ENCODE measurements at regions not wholly inside any gene's neighbourhood (a gene's known extent, or its start where the extent isn't known, plus 50 kb on each side); places are given as distances from the start of the nearest gene placed in this dataset.

DNA sequence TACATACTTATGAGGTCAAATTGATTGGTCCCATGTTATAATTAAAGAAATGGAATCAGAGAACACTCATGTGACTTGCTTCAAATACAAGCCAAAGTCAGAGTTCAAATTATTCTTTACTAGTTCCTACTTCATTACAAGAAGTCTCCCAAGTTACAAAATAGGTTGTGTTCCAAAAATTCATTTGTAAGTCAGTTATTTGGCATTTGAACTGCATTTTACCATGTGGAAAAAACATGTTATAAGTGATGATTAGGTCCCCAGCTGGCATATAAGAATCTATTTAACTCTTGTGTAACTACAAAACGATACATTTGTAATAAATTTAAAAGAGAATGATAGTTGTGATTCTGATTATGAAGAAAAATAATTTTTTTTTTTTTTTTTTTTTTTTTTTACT, 124.1 kb downstream of the DISP1 start:
- no peak overlapping the region for H2AFZ ChIP-seq
- H3K27me3 ChIP-seq (ENCODE audit: insufficient read depth, low read depth) = no peaks in the 10 kb centered on the region
- H3K36me3 ChIP-seq (ENCODE audit: low read depth) = no peaks in the 10 kb centered on the region
- ChIA-PET POLR2A (ENCODE audit: unreplicated experiment) (no interaction called here), CTCF (no interaction called here)
- no peaks in the 10 kb centered on the region for H4K20me1 ChIP-seq (ENCODE audit: insufficient read depth)
- H3K27ac ChIP-seq = no peak overlapping the region
- H3K4me1 ChIP-seq (replicated peaks; ENCODE audit: insufficient read depth) = no peaks in the 10 kb centered on the region
- no peaks in the 10 kb centered on the region for H3K79me2 ChIP-seq (ENCODE audit: low read depth)
- no peak for DNase-seq
- BruUV-seq (replicated peaks) = no TSS peak
- no peak overlapping the region for H3K4me3 ChIP-seq
- no peak overlapping the region for H3K4me2 ChIP-seq
- no peaks in the 10 kb centered on the region for H3K9me3 ChIP-seq (ENCODE audit: insufficient read depth, low read depth)
- intact Hi-C loops (cut with micrococcal nuclease; ENCODE audit: unreplicated experiment) = no loop called here
- no peaks in the 10 kb centered on the region for H3K9me2 ChIP-seq (ENCODE audit: insufficient read depth)
- no peaks in the 10 kb centered on the region for H3F3A ChIP-seq (ENCODE audit: insufficient read depth, low read depth)
- TF ChIP-seq, protein P1, sequence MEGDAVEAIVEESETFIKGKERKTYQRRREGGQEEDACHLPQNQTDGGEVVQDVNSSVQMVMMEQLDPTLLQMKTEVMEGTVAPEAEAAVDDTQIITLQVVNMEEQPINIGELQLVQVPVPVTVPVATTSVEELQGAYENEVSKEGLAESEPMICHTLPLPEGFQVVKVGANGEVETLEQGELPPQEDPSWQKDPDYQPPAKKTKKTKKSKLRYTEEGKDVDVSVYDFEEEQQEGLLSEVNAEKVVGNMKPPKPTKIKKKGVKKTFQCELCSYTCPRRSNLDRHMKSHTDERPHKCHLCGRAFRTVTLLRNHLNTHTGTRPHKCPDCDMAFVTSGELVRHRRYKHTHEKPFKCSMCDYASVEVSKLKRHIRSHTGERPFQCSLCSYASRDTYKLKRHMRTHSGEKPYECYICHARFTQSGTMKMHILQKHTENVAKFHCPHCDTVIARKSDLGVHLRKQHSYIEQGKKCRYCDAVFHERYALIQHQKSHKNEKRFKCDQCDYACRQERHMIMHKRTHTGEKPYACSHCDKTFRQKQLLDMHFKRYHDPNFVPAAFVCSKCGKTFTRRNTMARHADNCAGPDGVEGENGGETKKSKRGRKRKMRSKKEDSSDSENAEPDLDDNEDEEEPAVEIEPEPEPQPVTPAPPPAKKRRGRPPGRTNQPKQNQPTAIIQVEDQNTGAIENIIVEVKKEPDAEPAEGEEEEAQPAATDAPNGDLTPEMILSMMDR (conservative IDR thresholded peaks at IDR 0.05) = no peak
- TF ChIP-seq EZH2 (IDR thresholded peaks at IDR 0.05; ENCODE audit: low read depth) = no peak

DNA sequence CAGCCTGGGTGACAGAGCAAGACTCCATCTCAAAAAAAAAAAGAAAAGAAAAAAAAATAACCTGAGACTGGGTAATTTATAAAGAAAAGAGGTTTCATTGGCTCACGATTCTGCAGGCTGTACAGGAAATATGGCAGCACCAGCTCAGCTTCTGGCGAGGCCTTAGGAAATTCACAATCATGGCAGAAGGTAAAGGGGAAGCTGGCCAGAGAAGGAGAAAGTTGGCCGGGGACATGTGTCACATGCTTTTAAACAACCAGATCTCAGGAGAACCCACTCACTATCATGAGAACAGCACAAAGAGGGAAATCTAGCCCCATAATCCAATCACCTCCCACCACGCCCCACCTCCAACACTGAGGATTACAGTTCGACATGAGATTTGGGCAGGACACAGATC, 125.3 kb downstream of the DISP1 start:
- Histone ChIP-seq H3K27ac (no peak overlapping the region), H4K20me1 (ENCODE audit: insufficient read depth) (no peaks in the 10 kb centered on the region), H3K27me3 (ENCODE audit: insufficient read depth, low read depth) (no peaks in the 10 kb centered on the region), H3K36me3 (ENCODE audit: low read depth) (no peaks in the 10 kb centered on the region), H3K4me3 (no peak overlapping the region), H3K9me3 (ENCODE audit: insufficient read depth, low read depth) (no peaks in the 10 kb centered on the region), H2AFZ (no peak overlapping the region), H3F3A (ENCODE audit: insufficient read depth, low read depth) (no peaks in the 10 kb centered on the region), H3K79me2 (ENCODE audit: low read depth) (no peaks in the 10 kb centered on the region), H3K9me2 (ENCODE audit: insufficient read depth) (no peaks in the 10 kb centered on the region), H3K4me1 (replicated peaks; ENCODE audit: insufficient read depth) (no peaks in the 10 kb centered on the region), H3K4me2 (no peak overlapping the region)
- POLR2A ChIA-PET (ENCODE audit: unreplicated experiment) = no interaction called here
- TF ChIP-seq, protein P1 (conservative IDR thresholded peaks at IDR 0.05) = no peak
- TF ChIP-seq EZH2 (IDR thresholded peaks at IDR 0.05; ENCODE audit: low read depth) = no peak
- DNase-seq = no peak
- intact Hi-C loops (cut with micrococcal nuclease; ENCODE audit: unreplicated experiment) = no loop called here
- CTCF ChIA-PET = no interaction called here
- BruUV-seq (replicated peaks) = no TSS peak

DNA sequence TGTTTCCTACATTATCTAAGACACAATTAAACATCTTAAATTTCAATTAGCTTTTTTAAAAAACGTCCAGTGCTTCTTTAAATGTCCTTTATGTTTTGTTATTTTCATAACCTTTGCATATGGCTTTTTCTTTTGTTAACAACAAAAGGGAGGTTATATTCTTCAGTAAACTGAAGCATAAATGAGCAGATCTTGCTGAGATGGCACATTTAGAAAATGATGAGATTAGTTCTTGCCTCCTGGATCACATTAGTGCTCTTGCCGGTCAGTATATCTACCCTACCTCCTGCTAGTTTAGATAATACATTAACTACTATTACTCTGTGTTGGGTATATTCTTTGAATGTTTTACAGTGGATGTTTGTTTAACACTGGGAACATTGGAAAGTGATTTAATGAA, 126.1 kb downstream of the DISP1 start:
- H3K9me2 ChIP-seq (ENCODE audit: insufficient read depth) = no peaks in the 10 kb centered on the region
- CTCF ChIA-PET = no interaction called here

More for the DNA sequence above, 126.1 kb downstream of the DISP1 start:
- no TSS peak for BruUV-seq (replicated peaks)
- TF ChIP-seq, protein P1 (conservative IDR thresholded peaks at IDR 0.05) = no peak
- TF ChIP-seq EZH2 (IDR thresholded peaks at IDR 0.05; ENCODE audit: low read depth) = no peak
- H3K36me3 ChIP-seq (ENCODE audit: low read depth) = no peaks in the 10 kb centered on the region
- no peaks in the 10 kb centered on the region for H4K20me1 ChIP-seq (ENCODE audit: insufficient read depth)
- no peak overlapping the region for H2AFZ ChIP-seq
- no peak overlapping the region for H3K27ac ChIP-seq
- no peaks in the 10 kb centered on the region for H3K4me1 ChIP-seq (replicated peaks; ENCODE audit: insufficient read depth)
- DNase-seq = no peak
- no peak overlapping the region for H3K4me3 ChIP-seq
- H3K9me3 ChIP-seq (ENCODE audit: insufficient read depth, low read depth) = no peaks in the 10 kb centered on the region
- no peaks in the 10 kb centered on the region for H3K27me3 ChIP-seq (ENCODE audit: insufficient read depth, low read depth)
- no peaks in the 10 kb centered on the region for H3F3A ChIP-seq (ENCODE audit: insufficient read depth, low read depth)
- no peak overlapping the region for H3K4me2 ChIP-seq
- H3K79me2 ChIP-seq (ENCODE audit: low read depth) = no peaks in the 10 kb centered on the region
- POLR2A ChIA-PET (ENCODE audit: unreplicated experiment) = no interaction called here
- intact Hi-C loops (cut with micrococcal nuclease; ENCODE audit: unreplicated experiment) = no loop called here

Data from PC-9 (cell line).